Stimulated activated naive CD8-positive, alpha-beta T cell treated with anti-CD3 and anti-CD28 coated beads, Interleukin-15, amount 100 ng/mL, for 72 hours (primary cell): ENCODE measurements at regions not wholly inside any gene's neighbourhood (a gene's known extent, or its start where the extent isn't known, plus 50 kb on each side); places are given as distances from the start of the nearest gene placed in this dataset.
"Not testable (repeated sequence)": the region's sequence is repeated elsewhere in the genome, so short reads cannot be mapped to it uniquely, and the experiment has no call there.

Source experiments
- ATAC-seq: fragments of 150-1000 bp; cut with Tn5 transposase; 2 replicates; pipeline ENCODE4 v1.10.0; 2021; ENCODE audit warnings: mild to moderate bottlenecking, moderate library complexity
- DNase-seq, 2 donors: peaks; one replicate each; pipeline ENCODE4 v3.0.0; 2021 to 2022
- H3K27ac Mint-ChIP-seq, 2 donors: one replicate each; pipeline ENCODE4 v1.8.0; 2022; ENCODE audit warnings: mild to moderate bottlenecking in 2 of 2, mixed read lengths in 2 of 2, moderate library complexity in 2 of 2
- H3K27me3 Mint-ChIP-seq: one replicate; pipeline ENCODE4 v1.8.0; 2022; ENCODE audit warnings: mixed read lengths
- H3K4me1 Mint-ChIP-seq: one replicate; pipeline ENCODE4 v1.8.0; 2022; ENCODE audit warnings: mild to moderate bottlenecking, mixed read lengths
- H3K4me3 Mint-ChIP-seq, 2 donors: one replicate each; pipeline ENCODE4 v1.8.0; 2022; ENCODE audit warnings: mild to moderate bottlenecking in 2 of 2, mixed read lengths in 2 of 2, moderate library complexity in 1 of 2
- H3K9me3 Mint-ChIP-seq, 2 donors: one replicate each; pipeline ENCODE4 v1.8.0; 2022; ENCODE audit warnings: mixed read lengths in 2 of 2

- Mint-ChIP-seq H3K27ac (no peak overlapping the region), H3K9me3 (peaks cover 0 to 6% of the 10 kb centered on the region in 2 donors), H3K4me3 (no peak overlapping the region), H3K4me1 (no peaks in the 10 kb centered on the region), H3K27me3 (no peaks in the 10 kb centered on the region)
- ATAC-seq, result no peak
- DNase-seq, result no peak
Measured at GRCh38 chr3:73827725-73828211, 203.0 kb upstream of the PDZRN3 start.

GRCh38 chr3:73827204-73827603 lies 202.5 kb upstream of the PDZRN3 start:
- DNase-seq, result no peak
- ATAC-seq, result no peak
- Mint-ChIP-seq H3K27me3 (no peaks in the 10 kb centered on the region), H3K4me3 (no peak overlapping the region), H3K4me1 (no peaks in the 10 kb centered on the region), H3K9me3 (peaks cover 6% of the 10 kb centered on the region in 2 donors), H3K27ac (no peak overlapping the region)

GRCh38 chr3:73820896-73821295 lies 196.2 kb upstream of the PDZRN3 start:
- not testable (repeated sequence) for H3K4me3 Mint-ChIP-seq, DNase-seq, H3K4me1 Mint-ChIP-seq, H3K27ac Mint-ChIP-seq, H3K27me3 Mint-ChIP-seq, ATAC-seq
- peaks cover 15 to 35% of the 10 kb centered on the region in 2 donors for H3K9me3 Mint-ChIP-seq

GRCh38 chr3:73820431-73820830 lies 195.7 kb upstream of the PDZRN3 start:
- ATAC-seq, result no peak
- no peak for DNase-seq
- Mint-ChIP-seq H3K9me3 (peaks cover 17 to 35% of the 10 kb centered on the region in 2 donors), H3K4me1 (no peaks in the 10 kb centered on the region), H3K27me3 (no peaks in the 10 kb centered on the region), H3K4me3 (no peak overlapping the region), H3K27ac (no peak overlapping the region)

GRCh38 chr3:73815966-73816365 lies 191.2 kb upstream of the PDZRN3 start:
- no peak for DNase-seq
- peaks cover 18 to 26% of the 10 kb centered on the region in 2 donors for H3K9me3 Mint-ChIP-seq
- H3K27me3 Mint-ChIP-seq, result no peaks in the 10 kb centered on the region

GRCh38 chr3:73813692-73814292 lies 189.1 kb upstream of the PDZRN3 start:
- Mint-ChIP-seq H3K4me3 (no peak overlapping the region), H3K27ac (no peak overlapping the region), H3K27me3 (no peaks in the 10 kb centered on the region), H3K9me3 (peaks cover 8 to 20% of the 10 kb centered on the region in 2 donors), H3K4me1 (no peaks in the 10 kb centered on the region)
- DNase-seq (no peak), ATAC-seq (no peak)

More at GRCh38 chr3:73815966-73816365, 191.2 kb upstream of the PDZRN3 start:
- Mint-ChIP-seq H3K27ac (no peak overlapping the region), H3K4me3 (no peak overlapping the region), H3K4me1 (no peaks in the 10 kb centered on the region)
- no peak for ATAC-seq

GRCh38 chr3:73813291-73813690 lies 188.6 kb upstream of the PDZRN3 start:
- no peak for ATAC-seq
- Mint-ChIP-seq H3K27ac (no peak overlapping the region), H3K4me1 (no peaks in the 10 kb centered on the region), H3K27me3 (no peaks in the 10 kb centered on the region), H3K9me3 (peaks cover 3 to 20% of the 10 kb centered on the region in 2 donors), H3K4me3 (no peak overlapping the region)
- no peak for DNase-seq

- Mint-ChIP-seq H3K4me3 (no peak overlapping the region), H3K9me3 (peaks cover 0 to 20% of the 10 kb centered on the region in 2 donors), H3K4me1 (no peaks in the 10 kb centered on the region), H3K27ac (no peak overlapping the region), H3K27me3 (no peaks in the 10 kb centered on the region)
- DNase-seq (no peak), ATAC-seq (no peak)
Measured at GRCh38 chr3:73812054-73812453, 187.3 kb upstream of the PDZRN3 start.

GRCh38 chr3:73808862-73809509 lies 184.2 kb upstream of the PDZRN3 start:
- peaks cover 0 to 7% of the 10 kb centered on the region in 2 donors for H3K9me3 Mint-ChIP-seq
- no peaks in the 10 kb centered on the region for H3K4me1 Mint-ChIP-seq
- H3K4me3 Mint-ChIP-seq, result no peak overlapping the region
- no peak for DNase-seq
- H3K27ac Mint-ChIP-seq, result no peak overlapping the region
- ATAC-seq, result no peak
- H3K27me3 Mint-ChIP-seq, result no peaks in the 10 kb centered on the region

- no peak for DNase-seq
Measured at GRCh38 chr3:73805435-73805834, 180.7 kb upstream of the PDZRN3 start.

GRCh38 chr3:73804204-73804603 lies 179.5 kb upstream of the PDZRN3 start:
- Mint-ChIP-seq H3K27me3 (no peaks in the 10 kb centered on the region), H3K4me3 (no peak overlapping the region), H3K27ac (no peak overlapping the region), H3K9me3 (peaks cover 4 to 14% of the 10 kb centered on the region in 2 donors), H3K4me1 (no peaks in the 10 kb centered on the region)
- ATAC-seq (no peak), DNase-seq (no peak)

More at GRCh38 chr3:73805435-73805834, 180.7 kb upstream of the PDZRN3 start:
- no peak for ATAC-seq
- Mint-ChIP-seq H3K9me3 (peaks cover 4 to 10% of the 10 kb centered on the region in 2 donors), H3K27me3 (no peaks in the 10 kb centered on the region), H3K4me1 (no peaks in the 10 kb centered on the region), H3K4me3 (no peak overlapping the region), H3K27ac (no peak overlapping the region)

GRCh38 chr3:73801444-73801843 lies 176.7 kb upstream of the PDZRN3 start:
- DNase-seq, result no peak
- Mint-ChIP-seq H3K27ac (no peak overlapping the region), H3K27me3 (no peaks in the 10 kb centered on the region)

GRCh38 chr3:73797311-73797710 lies 172.6 kb upstream of the PDZRN3 start:
- no peaks in the 10 kb centered on the region for H3K27me3 Mint-ChIP-seq
- H3K4me1 Mint-ChIP-seq, result no peaks in the 10 kb centered on the region
- no peak for DNase-seq
- no peak overlapping the region for H3K4me3 Mint-ChIP-seq
- no peak overlapping the region for H3K27ac Mint-ChIP-seq
- peaks cover 0 to 12% of the 10 kb centered on the region in 2 donors for H3K9me3 Mint-ChIP-seq
- ATAC-seq, result no peak

More at GRCh38 chr3:73801444-73801843, 176.7 kb upstream of the PDZRN3 start:
- Mint-ChIP-seq H3K4me3 (no peak overlapping the region), H3K4me1 (no peaks in the 10 kb centered on the region), H3K9me3 (peaks cover 0 to 20% of the 10 kb centered on the region in 2 donors)
- ATAC-seq, result no peak

- ATAC-seq (no peak), DNase-seq (no peak)
- Mint-ChIP-seq H3K27me3 (no peaks in the 10 kb centered on the region), H3K27ac (no peak overlapping the region), H3K4me1 (no peaks in the 10 kb centered on the region), H3K4me3 (no peak overlapping the region), H3K9me3 (peaks cover 0 to 12% of the 10 kb centered on the region in 2 donors)
Measured at GRCh38 chr3:73796382-73796781, 171.6 kb upstream of the PDZRN3 start.

- Mint-ChIP-seq H3K4me1 (no peaks in the 10 kb centered on the region), H3K27ac (no peak overlapping the region), H3K9me3 (no peaks in the 10 kb centered on the region), H3K27me3 (no peaks in the 10 kb centered on the region), H3K4me3 (no peak overlapping the region)
- ATAC-seq (no peak), DNase-seq (no peak)
Measured at GRCh38 chr3:73791356-73791755, 166.6 kb upstream of the PDZRN3 start.

- ATAC-seq (no peak), DNase-seq (no peak)
- H3K4me3 Mint-ChIP-seq, result no peak overlapping the region
Measured at GRCh38 chr3:73789825-73790444, 165.2 kb upstream of the PDZRN3 start.

More at GRCh38 chr3:73789825-73790444, 165.2 kb upstream of the PDZRN3 start:
- H3K4me1 Mint-ChIP-seq, result no peaks in the 10 kb centered on the region
- H3K27ac Mint-ChIP-seq, result no peak overlapping the region
- H3K9me3 Mint-ChIP-seq, result no peaks in the 10 kb centered on the region
- no peaks in the 10 kb centered on the region for H3K27me3 Mint-ChIP-seq
